ENCODE measurements at regions not wholly inside any gene's neighbourhood (a gene's known extent, or its start where the extent isn't known, plus 50 kb on each side); places are given as distances from the start of the nearest gene placed in this dataset.
"Not testable (repeated sequence)": the region's sequence is repeated elsewhere in the genome, so short reads cannot be mapped to it uniquely, and the experiment has no call there.

DNA sequence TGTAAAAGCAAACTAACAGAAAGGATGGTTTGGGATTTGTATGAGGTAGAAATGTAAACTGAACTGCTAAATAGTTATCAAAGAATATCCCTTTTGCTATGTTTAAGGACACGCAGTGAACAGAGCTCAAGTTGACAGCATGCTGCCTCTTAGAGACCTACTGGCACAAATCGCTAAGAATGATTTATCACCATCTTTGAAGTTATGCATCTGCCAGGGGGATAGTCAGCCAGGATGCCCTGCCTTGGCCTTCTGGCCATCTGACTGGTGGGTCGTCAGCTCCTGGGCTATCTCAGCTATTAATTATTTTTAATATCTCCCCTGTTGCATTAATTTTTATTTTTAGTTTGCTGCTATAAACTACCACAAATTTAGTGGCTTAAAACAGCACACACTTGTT is 334.8 kb upstream of the KAZN start:
- no peaks in the 10 kb centered on the region for H3K4me1 ChIP-seq
- H3K27me3 ChIP-seq (ENCODE audit: low read depth): no peaks in the 10 kb centered on the region
- intact Hi-C loops (cut with DNase I): no loop called here
- DNase-seq: no peak
- H3K36me3 ChIP-seq: no peaks in the 10 kb centered on the region
- H3K27ac ChIP-seq: no peak overlapping the region
- no peak overlapping the region for H3K4me3 ChIP-seq
- no peak for ATAC-seq
- TF ChIP-seq CTCF (IDR thresholded peaks at IDR 0.05): no peak
- no peaks in the 10 kb centered on the region for H3K9me3 ChIP-seq

- ATAC-seq (no peak), DNase-seq (no peak)
- Histone ChIP-seq H3K27me3 (ENCODE audit: low read depth) (no peaks in the 10 kb centered on the region), H3K27ac (no peak overlapping the region), H3K4me1 (no peaks in the 10 kb centered on the region), H3K4me3 (no peak overlapping the region), H3K9me3 (no peaks in the 10 kb centered on the region), H3K36me3 (no peaks in the 10 kb centered on the region)
- no peak for TF ChIP-seq CTCF (IDR thresholded peaks at IDR 0.05)
- intact Hi-C loops (cut with DNase I): no loop called here
These were observed 333.0 kb upstream of the KAZN start for GRCh38 chr1:14265495-14265894.

GRCh38 chr1:14267991-14268390 is 330.5 kb upstream of the KAZN start:
- H3K27ac ChIP-seq: no peak overlapping the region
- DNase-seq (no peak), ATAC-seq (peak in 1 of 2 donors; percentile 50)
- H3K9me3 ChIP-seq: no peaks in the 10 kb centered on the region
- intact Hi-C loops (cut with DNase I): no loop called here
- no peaks in the 10 kb centered on the region for H3K27me3 ChIP-seq (ENCODE audit: low read depth)
- no peaks in the 10 kb centered on the region for H3K4me1 ChIP-seq
- TF ChIP-seq CTCF (IDR thresholded peaks at IDR 0.05): no peak
- H3K4me3 ChIP-seq: no peak overlapping the region
- H3K36me3 ChIP-seq: no peaks in the 10 kb centered on the region

DNA sequence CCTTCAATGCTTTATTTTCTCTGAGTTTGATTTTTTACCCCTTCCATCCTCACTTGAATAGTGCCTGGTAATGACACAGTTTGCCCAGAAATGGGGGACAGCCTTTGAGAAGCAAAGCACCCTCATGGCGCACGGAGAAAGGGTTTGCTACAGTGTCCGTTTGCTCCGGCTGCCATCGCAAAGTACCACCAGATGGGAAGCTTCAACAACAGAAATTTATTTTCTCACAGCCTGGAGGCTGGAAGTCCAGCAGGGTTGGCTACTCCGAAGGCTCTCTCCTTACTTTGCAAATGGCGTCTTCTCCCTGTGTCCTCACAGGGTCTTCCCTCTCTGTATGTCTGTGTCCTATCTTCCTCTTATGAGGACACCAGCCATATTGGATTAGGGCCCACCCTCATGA is 327.7 kb upstream of the KAZN start:
- intact Hi-C loops (cut with DNase I): no loop called here
- ATAC-seq: no peak
- Histone ChIP-seq H3K27ac (no peak overlapping the region), H3K4me3 (no peak overlapping the region), H3K36me3 (no peaks in the 10 kb centered on the region), H3K9me3 (no peaks in the 10 kb centered on the region), H3K4me1 (no peaks in the 10 kb centered on the region), H3K27me3 (ENCODE audit: low read depth) (no peaks in the 10 kb centered on the region)
- DNase-seq: no peak
- no peak for TF ChIP-seq CTCF (IDR thresholded peaks at IDR 0.05)

- TF ChIP-seq CTCF (IDR thresholded peaks at IDR 0.05): no peak
- H3K36me3 ChIP-seq: no peaks in the 10 kb centered on the region
- DNase-seq (no peak), ATAC-seq (no peak)
- no peaks in the 10 kb centered on the region for H3K9me3 ChIP-seq
- intact Hi-C loops (cut with DNase I): no loop called here
- H3K4me3 ChIP-seq: no peak overlapping the region
- no peak overlapping the region for H3K27ac ChIP-seq
- no peaks in the 10 kb centered on the region for H3K27me3 ChIP-seq (ENCODE audit: low read depth)
- no peaks in the 10 kb centered on the region for H3K4me1 ChIP-seq
These were observed 324.7 kb upstream of the KAZN start for GRCh38 chr1:14273811-14274210.

DNA sequence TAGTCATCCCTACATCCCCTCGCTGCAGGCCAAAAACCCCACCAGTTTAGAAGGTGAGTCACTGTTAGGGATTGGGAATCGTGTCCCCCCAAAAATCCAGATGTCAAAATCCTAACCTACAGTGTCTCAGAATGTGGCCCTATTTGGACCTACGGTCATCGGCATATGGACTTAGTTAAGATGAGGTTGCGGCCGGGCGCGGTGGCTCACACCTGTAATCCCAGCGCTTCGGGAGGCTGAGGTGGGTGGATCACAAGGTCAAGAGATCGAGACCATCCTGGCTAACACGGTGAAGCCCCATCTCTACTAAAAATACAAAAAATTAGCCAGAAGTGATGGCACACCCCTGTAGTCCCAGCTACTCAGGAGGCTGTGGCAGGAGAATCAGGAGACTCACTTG is 318.6 kb upstream of the KAZN start:
- H3K27me3 ChIP-seq (ENCODE audit: low read depth); H3K27ac ChIP-seq; ATAC-seq; H3K9me3 ChIP-seq; H3K36me3 ChIP-seq; H3K4me3 ChIP-seq; intact Hi-C loops (cut with DNase I); DNase-seq; H3K4me1 ChIP-seq: not testable (repeated sequence)

All from lower lobe of right lung (tissue), 2 donors.